ENCODE measurements at regions not wholly inside any gene's neighbourhood (a gene's known extent, or its start where the extent isn't known, plus 50 kb on each side); places are given as distances from the start of the nearest gene placed in this dataset.

DNA sequence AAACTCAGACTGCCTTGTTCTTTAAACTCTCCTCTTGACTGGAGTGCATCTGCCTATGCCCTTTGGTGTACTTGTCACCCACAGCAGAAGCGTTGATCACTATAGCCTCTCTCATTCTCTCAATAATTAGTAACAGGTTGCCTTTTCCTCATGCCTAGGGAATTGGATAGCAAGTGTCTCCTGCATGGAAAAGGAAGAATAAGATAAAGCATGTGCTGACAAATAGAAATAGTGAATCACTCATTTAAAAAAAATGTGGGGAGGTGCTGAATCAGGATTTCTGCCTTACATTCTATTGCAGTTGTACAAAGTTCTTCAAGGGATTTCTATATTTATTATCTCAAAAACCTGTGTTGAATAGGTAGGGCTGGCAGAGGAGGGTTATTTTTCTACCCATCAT is 323.0 kb downstream of the TXNL1 start:
- CTCF ChIA-PET, result no interaction called here
- H3K27ac Mint-ChIP-seq, result no peak overlapping the region
- intact Hi-C loops (cut with micrococcal nuclease), result no loop called here

GRCh38 chr18:56314396-56314795 is 324.0 kb downstream of the TXNL1 start:
- H3K36me3 Mint-ChIP-seq (ENCODE audit: low read depth), result no peaks in the 10 kb centered on the region
- H3K27ac Mint-ChIP-seq, result no peak overlapping the region
- no peaks in the 10 kb centered on the region for H3K27me3 Mint-ChIP-seq (ENCODE audit: low read depth)
- CTCF ChIA-PET, result no interaction called here
- no peak overlapping the region for H3K4me3 Mint-ChIP-seq
- no peak for DNase-seq
- H3K4me1 Mint-ChIP-seq (ENCODE audit: low read depth), result no peaks in the 10 kb centered on the region
- intact Hi-C loops (cut with micrococcal nuclease), result no loop called here
- no peaks in the 10 kb centered on the region for H3K9me3 Mint-ChIP-seq

More for the DNA sequence above, 323.0 kb downstream of the TXNL1 start:
- Mint-ChIP-seq H3K4me3 (no peak overlapping the region), H3K27me3 (ENCODE audit: low read depth) (no peaks in the 10 kb centered on the region), H3K9me3 (no peaks in the 10 kb centered on the region), H3K36me3 (ENCODE audit: low read depth) (no peaks in the 10 kb centered on the region), H3K4me1 (ENCODE audit: low read depth) (no peaks in the 10 kb centered on the region)
- DNase-seq, result no peak

- intact Hi-C loops (cut with micrococcal nuclease), result no loop called here
- Mint-ChIP-seq H3K27me3 (ENCODE audit: low read depth) (no peaks in the 10 kb centered on the region), H3K27ac (no peak overlapping the region), H3K9me3 (no peaks in the 10 kb centered on the region), H3K4me3 (no peak overlapping the region), H3K36me3 (ENCODE audit: low read depth) (no peaks in the 10 kb centered on the region), H3K4me1 (ENCODE audit: low read depth) (no peaks in the 10 kb centered on the region)
- no peak for DNase-seq
- CTCF ChIA-PET, result interaction anchor here (0.7 kb wide), 1 partner anchor 667 kb away, joined by 3 read pairs; no protein-coding TSS in a partner anchor
Measured at GRCh38 chr18:56312551-56313335, 325.6 kb downstream of the TXNL1 start.

- CTCF ChIA-PET, result no interaction called here
- intact Hi-C loops (cut with micrococcal nuclease), result no loop called here
- H3K27me3 Mint-ChIP-seq (ENCODE audit: low read depth), result no peaks in the 10 kb centered on the region
- H3K9me3 Mint-ChIP-seq, result no peaks in the 10 kb centered on the region
- no peak overlapping the region for H3K27ac Mint-ChIP-seq
- no peaks in the 10 kb centered on the region for H3K36me3 Mint-ChIP-seq (ENCODE audit: low read depth)
- no peaks in the 10 kb centered on the region for H3K4me1 Mint-ChIP-seq (ENCODE audit: low read depth)
- H3K4me3 Mint-ChIP-seq, result no peak overlapping the region
- DNase-seq, result no peak
Measured at GRCh38 chr18:56309104-56309503, 329.3 kb downstream of the TXNL1 start.

- no peaks in the 10 kb centered on the region for H3K27me3 Mint-ChIP-seq (ENCODE audit: low read depth)
- no peaks in the 10 kb centered on the region for H3K9me3 Mint-ChIP-seq
- H3K4me3 Mint-ChIP-seq, result no peak overlapping the region
- H3K27ac Mint-ChIP-seq, result no peak overlapping the region
- DNase-seq, result no peak
- H3K4me1 Mint-ChIP-seq (ENCODE audit: low read depth), result no peaks in the 10 kb centered on the region
- intact Hi-C loops (cut with micrococcal nuclease), result no loop called here
- CTCF ChIA-PET, result no interaction called here
- no peaks in the 10 kb centered on the region for H3K36me3 Mint-ChIP-seq (ENCODE audit: low read depth)
Measured at GRCh38 chr18:56307354-56308170, 330.8 kb downstream of the TXNL1 start.

DNA sequence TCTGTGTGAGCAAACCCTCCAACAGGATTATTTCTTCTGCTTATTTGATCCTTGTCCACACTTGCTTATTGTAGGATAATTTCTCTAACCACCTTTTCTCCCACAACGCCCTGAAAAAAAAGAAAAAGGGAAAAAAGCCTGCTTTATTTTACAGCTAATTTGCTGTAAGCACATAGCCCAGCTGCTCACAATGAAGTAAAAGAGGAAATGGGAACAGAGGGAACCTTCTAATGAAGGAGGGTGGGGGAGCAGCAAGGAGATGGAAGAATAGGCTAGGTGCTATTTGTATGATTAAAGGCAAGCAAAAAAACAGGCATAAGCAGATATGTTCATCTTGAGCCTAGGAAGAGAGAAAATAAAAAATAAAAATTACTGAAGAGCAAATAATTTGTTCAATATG is 331.6 kb downstream of the TXNL1 start:
- DNase-seq, result no peak
- H3K9me3 Mint-ChIP-seq, result no peaks in the 10 kb centered on the region
- CTCF ChIA-PET, result no interaction called here
- intact Hi-C loops (cut with micrococcal nuclease), result no loop called here
- no peaks in the 10 kb centered on the region for H3K36me3 Mint-ChIP-seq (ENCODE audit: low read depth)
- H3K4me1 Mint-ChIP-seq (ENCODE audit: low read depth), result no peaks in the 10 kb centered on the region
- H3K4me3 Mint-ChIP-seq, result no peak overlapping the region
- no peaks in the 10 kb centered on the region for H3K27me3 Mint-ChIP-seq (ENCODE audit: low read depth)
- no peak overlapping the region for H3K27ac Mint-ChIP-seq

- H3K27me3 Mint-ChIP-seq (ENCODE audit: low read depth), result no peaks in the 10 kb centered on the region
- DNase-seq, result no peak
- CTCF ChIA-PET, result no interaction called here
- intact Hi-C loops (cut with micrococcal nuclease), result no loop called here
- no peak overlapping the region for H3K4me3 Mint-ChIP-seq
- no peak overlapping the region for H3K27ac Mint-ChIP-seq
- no peaks in the 10 kb centered on the region for H3K36me3 Mint-ChIP-seq (ENCODE audit: low read depth)
- no peaks in the 10 kb centered on the region for H3K9me3 Mint-ChIP-seq
- H3K4me1 Mint-ChIP-seq (ENCODE audit: low read depth), result no peaks in the 10 kb centered on the region
Measured at GRCh38 chr18:56305583-56305982, 332.8 kb downstream of the TXNL1 start.

DNA sequence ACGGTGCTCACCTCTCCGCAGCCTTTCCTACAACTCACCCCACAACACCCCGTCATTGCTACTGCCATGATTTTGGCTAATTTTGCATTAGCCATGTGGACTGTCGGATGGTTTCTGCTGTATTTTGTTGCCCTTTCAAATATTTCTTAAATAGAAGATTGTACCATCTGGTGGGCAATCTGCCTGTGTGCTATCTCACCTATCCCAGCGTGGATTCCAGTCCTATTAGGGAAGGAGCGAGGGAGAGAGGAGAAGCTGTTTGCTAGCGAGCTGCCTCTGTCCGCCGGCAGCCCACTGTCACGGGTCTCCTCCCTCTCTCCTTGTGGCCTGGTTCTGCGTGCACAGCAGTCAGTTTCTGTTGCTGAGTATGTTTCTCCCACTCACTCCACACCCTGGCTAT is 336.2 kb downstream of the TXNL1 start:
- H3K36me3 Mint-ChIP-seq (ENCODE audit: low read depth), result no peaks in the 10 kb centered on the region
- H3K27ac Mint-ChIP-seq, result no peak overlapping the region
- no peak overlapping the region for H3K4me3 Mint-ChIP-seq
- no peak for DNase-seq
- intact Hi-C loops (cut with micrococcal nuclease), result no loop called here
- H3K9me3 Mint-ChIP-seq, result no peaks in the 10 kb centered on the region
- no peaks in the 10 kb centered on the region for H3K27me3 Mint-ChIP-seq (ENCODE audit: low read depth)
- H3K4me1 Mint-ChIP-seq (ENCODE audit: low read depth), result no peaks in the 10 kb centered on the region
- CTCF ChIA-PET, result no interaction called here

DNA sequence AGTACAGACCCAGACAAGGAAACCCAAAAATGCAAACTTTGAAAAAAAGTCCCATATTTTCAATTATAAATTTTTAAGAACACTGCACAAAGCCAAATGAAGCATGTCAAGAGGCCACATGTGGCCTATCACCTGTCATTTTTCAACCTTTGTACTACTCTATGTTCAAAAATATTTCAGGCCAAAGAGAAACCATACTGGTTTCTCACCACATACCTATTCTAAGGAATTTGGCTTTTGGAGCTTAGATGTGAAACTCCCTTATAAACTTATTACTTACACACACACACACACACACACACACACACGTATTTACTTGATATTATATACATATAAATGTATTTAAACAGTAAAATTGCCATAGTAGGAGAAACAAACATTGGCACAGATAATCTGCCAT is 338.7 kb downstream of the TXNL1 start:
- Mint-ChIP-seq H3K4me1 (ENCODE audit: low read depth) (peaks cover under 1% of the 10 kb centered on the region), H3K27ac (no peak overlapping the region), H3K27me3 (ENCODE audit: low read depth) (no peaks in the 10 kb centered on the region), H3K9me3 (no peaks in the 10 kb centered on the region), H3K4me3 (no peak overlapping the region), H3K36me3 (ENCODE audit: low read depth) (no peaks in the 10 kb centered on the region)
- CTCF ChIA-PET, result no interaction called here
- intact Hi-C loops (cut with micrococcal nuclease), result no loop called here
- DNase-seq, result no peak

- no peaks in the 10 kb centered on the region for H3K9me3 Mint-ChIP-seq
- H3K27me3 Mint-ChIP-seq (ENCODE audit: low read depth), result no peaks in the 10 kb centered on the region
- H3K4me3 Mint-ChIP-seq, result no peak overlapping the region
- CTCF ChIA-PET, result no interaction called here
- peaks cover 2% of the 10 kb centered on the region for H3K4me1 Mint-ChIP-seq (ENCODE audit: low read depth)
- intact Hi-C loops (cut with micrococcal nuclease), result no loop called here
- DNase-seq, result no peak
- H3K27ac Mint-ChIP-seq, result no peak overlapping the region
- no peaks in the 10 kb centered on the region for H3K36me3 Mint-ChIP-seq (ENCODE audit: low read depth)
Measured at GRCh38 chr18:56298935-56299334, 339.5 kb downstream of the TXNL1 start.

GRCh38 chr18:56296381-56296780 is 342.0 kb downstream of the TXNL1 start:
- CTCF ChIA-PET, result no interaction called here
- intact Hi-C loops (cut with micrococcal nuclease), result no loop called here
- Mint-ChIP-seq H3K9me3 (no peaks in the 10 kb centered on the region), H3K36me3 (ENCODE audit: low read depth) (no peaks in the 10 kb centered on the region), H3K27ac (no peak overlapping the region), H3K4me3 (no peak overlapping the region), H3K27me3 (ENCODE audit: low read depth) (no peaks in the 10 kb centered on the region), H3K4me1 (ENCODE audit: low read depth) (peaks cover 2% of the 10 kb centered on the region)
- no peak for DNase-seq

GRCh38 chr18:56294484-56295183 is 343.8 kb downstream of the TXNL1 start:
- no peak for DNase-seq
- Mint-ChIP-seq H3K4me3 (no peak overlapping the region), H3K4me1 (ENCODE audit: low read depth) (peaks cover 2% of the 10 kb centered on the region), H3K27me3 (ENCODE audit: low read depth) (no peaks in the 10 kb centered on the region), H3K36me3 (ENCODE audit: low read depth) (no peaks in the 10 kb centered on the region), H3K9me3 (no peaks in the 10 kb centered on the region), H3K27ac (no peak overlapping the region)
- CTCF ChIA-PET, result no interaction called here
- intact Hi-C loops (cut with micrococcal nuclease), result no loop called here
